GM21619 (cell line): ENCODE measurements at regions not wholly inside any gene's neighbourhood (a gene's known extent, or its start where the extent isn't known, plus 50 kb on each side); places are given as distances from the start of the nearest gene placed in this dataset.

Experiments
- ATAC-seq: cut with Tn5 transposase; IDR thresholded peaks from one replicate; pipeline ENCODE4 v1.9.1; 2021; ENCODE audit not compliant: unreplicated experiment

GRCh38 chr2:104120171-104120570, 733.7 kb upstream of the POU3F3 start:
- no peak for ATAC-seq

GRCh38 chr2:104125096-104125495, 728.8 kb upstream of the POU3F3 start:
- no peak for ATAC-seq

GRCh38 chr2:104127049-104127770, 726.7 kb upstream of the POU3F3 start:
- no peak for ATAC-seq

- no peak for ATAC-seq
Observed at GRCh38 chr2:104140361-104140760, 713.6 kb upstream of the POU3F3 start.

- ATAC-seq, result no peak
Observed at GRCh38 chr2:104158191-104158590, 695.7 kb upstream of the POU3F3 start.

GRCh38 chr2:104163611-104164130, 690.2 kb upstream of the POU3F3 start:
- ATAC-seq, result no peak

- no peak for ATAC-seq
Observed at GRCh38 chr2:104164721-104165252, 689.1 kb upstream of the POU3F3 start.

- no peak for ATAC-seq
Observed at GRCh38 chr2:104177179-104177578, 676.7 kb upstream of the POU3F3 start.

- ATAC-seq, result no peak
Observed at GRCh38 chr2:104179644-104180043, 674.3 kb upstream of the POU3F3 start.

- no peak for ATAC-seq
Observed at GRCh38 chr2:104200533-104201168, 653.3 kb upstream of the POU3F3 start.

- no peak for ATAC-seq
Observed at GRCh38 chr2:104213758-104214157, 640.2 kb upstream of the POU3F3 start.

- ATAC-seq, result no peak
Observed at GRCh38 chr2:104215269-104216161, 638.4 kb upstream of the POU3F3 start.

- ATAC-seq, result no peak
Observed at GRCh38 chr2:104233591-104233990, 620.3 kb upstream of the POU3F3 start.

- no peak for ATAC-seq
Observed at GRCh38 chr2:104236491-104236890, 617.4 kb upstream of the POU3F3 start.

GRCh38 chr2:104240984-104241383, 612.9 kb upstream of the POU3F3 start:
- ATAC-seq, result no peak

- ATAC-seq, result no peak
Observed at GRCh38 chr2:104249629-104250028, 604.3 kb upstream of the POU3F3 start.

GRCh38 chr2:104250635-104251034, 603.3 kb upstream of the POU3F3 start:
- no peak for ATAC-seq

GRCh38 chr2:104254017-104254416, 599.9 kb upstream of the POU3F3 start:
- no peak for ATAC-seq

GRCh38 chr2:104262714-104263113, 591.2 kb upstream of the POU3F3 start:
- ATAC-seq, result no peak

- ATAC-seq, result no peak
Observed at GRCh38 chr2:104279646-104280045, 574.3 kb upstream of the POU3F3 start.

- ATAC-seq, result no peak
Observed at GRCh38 chr2:104280216-104280615, 573.7 kb upstream of the POU3F3 start.
